Activated CD8-positive, alpha-beta memory T cell treated with anti-CD3 and anti-CD28 coated beads, Interleukin-2, amount 50 U/mL, for 4 hours (primary cell): ENCODE measurements at regions not wholly inside any gene's neighbourhood (a gene's known extent, or its start where the extent isn't known, plus 50 kb on each side); places are given as distances from the start of the nearest gene placed in this dataset.

Experiments
- DNase-seq: peaks from one replicate; pipeline ENCODE4 v3.0.0-alpha.2; 2020

DNA sequence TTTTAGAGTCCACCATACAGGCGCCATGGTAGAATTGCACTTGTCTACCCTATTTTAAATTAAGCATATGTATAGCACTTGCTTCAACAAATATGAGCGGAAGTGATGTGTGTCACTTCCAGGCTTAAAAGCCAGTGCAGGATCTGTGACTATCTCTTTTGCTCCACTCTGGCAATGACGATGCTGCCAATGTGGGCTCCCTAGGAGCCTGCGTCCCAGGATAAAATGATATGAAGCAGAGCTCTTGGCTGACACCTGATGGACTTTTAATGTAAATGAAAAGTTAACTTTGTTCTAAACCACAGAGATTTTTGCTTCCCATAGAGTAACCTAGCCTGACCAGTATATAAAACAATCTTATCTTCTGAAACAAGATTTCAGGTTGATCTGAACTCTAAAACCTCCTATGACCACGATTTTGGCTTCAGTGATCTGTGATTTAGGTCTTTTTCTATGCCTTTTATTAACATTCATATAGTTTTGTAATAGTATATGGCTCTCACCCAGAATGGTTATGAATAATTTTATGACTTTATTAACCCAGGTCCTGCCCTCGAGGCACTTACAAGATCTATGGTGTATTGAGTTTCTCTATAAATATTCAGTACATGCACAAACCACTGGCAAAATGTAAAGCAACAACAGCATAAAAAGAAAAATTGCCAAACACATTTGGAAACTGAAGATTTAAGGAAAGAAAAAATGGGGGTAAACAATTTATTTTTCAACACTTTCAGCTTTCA, 422.5 kb upstream of the PIK3C3 start:
- no peak for DNase-seq

GRCh38 chr18:41530970-41531369, 424.1 kb upstream of the PIK3C3 start:
- no peak for DNase-seq

DNA sequence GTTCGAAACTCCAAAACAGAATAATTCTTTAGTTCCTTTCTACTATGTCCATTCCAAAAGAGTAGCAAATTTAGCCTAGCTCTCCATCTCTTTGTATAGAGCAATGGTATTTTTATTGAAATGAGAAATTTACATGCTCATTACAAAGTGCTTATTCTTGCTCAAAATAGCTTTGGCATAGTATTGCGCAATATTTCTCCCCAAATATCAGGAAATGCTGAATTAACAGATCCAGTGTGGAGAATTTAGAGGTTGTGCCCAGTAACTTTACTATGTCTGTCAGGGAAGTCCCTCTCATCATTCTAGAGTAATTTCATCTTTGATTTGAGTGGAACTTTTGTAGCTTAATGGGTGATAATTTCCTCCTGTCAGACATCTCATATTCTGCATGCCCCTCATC, 425.9 kb upstream of the PIK3C3 start:
- DNase-seq: no peak

- DNase-seq: no peak
Measured at GRCh38 chr18:41526054-41526453, 429.0 kb upstream of the PIK3C3 start.

DNA sequence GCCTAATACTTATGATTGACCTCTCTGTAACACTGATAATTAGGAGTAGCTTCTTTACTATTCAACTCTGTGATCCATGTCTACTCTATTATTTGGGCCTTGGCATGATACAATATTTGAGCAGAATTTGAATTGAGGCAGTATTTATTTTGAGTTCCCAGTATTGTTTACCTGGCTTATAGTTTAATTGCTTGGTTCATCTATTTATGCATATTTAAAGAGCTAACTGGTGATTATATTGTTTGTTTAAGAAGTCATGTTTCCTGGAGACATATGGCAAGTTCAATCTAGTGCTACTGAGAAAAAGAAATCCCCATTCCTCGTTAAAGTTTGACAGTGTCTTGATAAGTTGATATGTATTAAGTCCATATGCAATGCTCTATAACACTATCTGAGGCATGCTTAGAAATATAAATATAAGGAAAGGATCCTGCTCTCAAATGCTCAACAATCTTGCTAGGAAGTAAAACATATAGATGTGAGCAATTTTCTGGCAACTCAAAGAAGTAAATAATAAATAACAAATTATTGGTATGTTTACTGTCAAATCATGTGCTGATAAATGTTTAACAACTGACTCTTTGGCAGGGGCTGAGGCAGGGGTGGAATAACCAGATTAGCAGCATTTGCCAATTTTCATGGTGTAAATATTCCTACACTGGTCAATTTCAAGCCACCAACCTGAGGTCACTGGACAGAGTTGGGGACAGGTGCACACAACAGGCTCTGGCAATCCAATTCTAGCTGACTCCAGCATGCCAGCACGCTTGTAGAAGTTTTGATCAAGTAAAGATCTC, 430.2 kb upstream of the PIK3C3 start:
- DNase-seq: no peak

DNA sequence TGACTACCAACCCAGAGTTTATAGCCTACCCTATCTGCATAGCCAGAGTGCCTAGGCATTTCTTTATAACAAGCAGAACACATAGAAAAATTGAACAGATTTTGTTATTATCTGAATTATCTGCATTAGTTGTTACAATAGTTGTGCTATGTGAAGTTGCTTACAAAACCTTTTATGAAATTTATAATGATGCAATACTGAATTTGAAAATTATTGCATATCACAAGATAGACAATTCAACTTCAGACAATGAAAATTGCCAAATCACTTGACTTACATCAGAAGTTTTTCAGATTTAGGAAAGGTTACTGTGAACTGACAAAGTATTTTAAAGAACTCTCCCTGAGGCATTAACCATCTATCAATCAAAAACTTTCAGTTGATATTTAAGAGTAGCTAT, 437.9 kb upstream of the PIK3C3 start:
- no peak for DNase-seq

DNA sequence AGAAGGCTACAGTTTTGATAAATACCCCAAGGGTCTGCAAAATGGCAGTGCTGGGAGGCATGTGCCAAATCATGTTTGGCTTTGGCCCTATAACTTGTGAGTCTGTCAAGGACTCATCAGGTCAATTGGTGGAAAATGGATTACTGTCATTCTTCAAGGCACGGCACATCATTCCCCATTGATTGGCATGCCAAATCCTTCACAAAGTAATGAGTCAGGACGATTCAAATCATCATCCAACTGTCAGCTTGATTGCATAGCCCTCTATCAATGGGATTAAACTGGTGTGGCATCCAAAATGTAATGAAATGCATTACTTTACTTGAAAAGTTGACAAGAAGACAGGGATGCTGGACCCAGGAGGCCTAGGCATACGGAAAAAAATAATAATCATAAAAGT, 441.6 kb upstream of the PIK3C3 start:
- no peak for DNase-seq

DNA sequence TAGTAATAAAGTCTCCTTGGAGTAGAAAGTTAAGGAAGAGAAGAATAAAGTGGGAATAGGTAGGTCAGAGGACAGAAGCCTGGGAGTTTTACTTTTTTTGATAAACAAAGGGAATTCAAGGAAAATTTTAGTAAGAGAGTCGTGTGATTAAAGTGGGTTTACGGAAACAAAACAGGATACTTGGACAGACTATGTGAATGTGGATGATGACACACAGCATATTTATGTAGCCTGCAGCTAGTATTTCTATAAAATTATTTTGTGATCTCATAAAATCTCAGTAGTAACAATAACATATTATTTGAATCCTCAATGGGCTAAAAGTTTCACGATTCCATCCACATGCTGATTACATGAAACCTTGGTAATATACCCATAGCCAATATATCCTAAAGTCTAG, 450.7 kb upstream of the PIK3C3 start:
- DNase-seq: no peak

- no peak for DNase-seq
Measured at GRCh38 chr18:41501848-41502247, 453.2 kb upstream of the PIK3C3 start.

DNA sequence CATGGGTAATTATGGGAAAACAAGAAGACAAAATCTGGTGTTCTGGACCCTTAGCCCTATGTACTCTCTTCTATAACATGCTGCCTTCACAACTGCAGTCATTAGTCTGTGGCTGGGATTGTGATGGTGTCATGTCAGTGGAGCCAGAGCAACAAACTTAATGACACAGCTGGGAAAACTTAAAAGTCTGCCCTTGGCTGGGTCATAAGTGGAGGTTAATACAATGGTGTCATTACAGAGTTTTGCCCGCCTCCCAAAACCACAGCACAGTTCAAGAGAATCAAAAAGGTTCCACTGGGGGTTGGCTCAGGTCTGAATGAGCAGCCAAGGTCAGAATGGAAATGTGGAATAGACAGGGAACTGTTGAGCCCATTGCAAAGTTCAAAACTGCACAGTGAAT, 455.7 kb upstream of the PIK3C3 start:
- DNase-seq: no peak

- DNase-seq: no peak
Measured at GRCh38 chr18:41490861-41491260, 464.2 kb upstream of the PIK3C3 start.

- no peak for DNase-seq
Measured at GRCh38 chr18:41486575-41486974, 468.5 kb upstream of the PIK3C3 start.

DNA sequence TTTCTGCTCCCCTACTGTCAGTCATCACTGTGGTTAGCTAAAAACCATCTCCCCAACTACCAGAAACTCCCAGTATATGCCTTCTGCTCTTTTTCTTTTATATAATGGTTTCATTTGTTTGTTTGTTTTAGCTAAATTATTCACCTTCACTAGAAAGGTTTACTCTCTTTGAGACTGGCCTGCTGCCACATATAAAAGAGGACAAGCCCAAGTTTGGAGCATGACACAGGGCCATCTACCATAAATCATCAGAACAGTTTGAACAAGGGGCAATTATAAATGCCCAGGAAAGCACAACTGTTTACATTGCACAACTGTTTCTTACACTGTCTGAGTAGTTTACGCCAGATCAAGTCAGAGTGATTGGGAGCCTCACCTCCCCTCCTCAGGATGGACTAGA, 471.0 kb upstream of the PIK3C3 start:
- DNase-seq: no peak

GRCh38 chr18:41482501-41482900, 472.5 kb upstream of the PIK3C3 start:
- no peak for DNase-seq

- DNase-seq: no peak
Measured at GRCh38 chr18:41466436-41467160, 488.4 kb upstream of the PIK3C3 start.

- no peak for DNase-seq
Measured at GRCh38 chr18:41465386-41465785, 489.6 kb upstream of the PIK3C3 start.

- DNase-seq: no peak
Measured at GRCh38 chr18:41464278-41464677, 490.8 kb upstream of the PIK3C3 start.

GRCh38 chr18:41462946-41463345, 492.1 kb upstream of the PIK3C3 start:
- DNase-seq: no peak

GRCh38 chr18:41461114-41461513, 493.9 kb upstream of the PIK3C3 start:
- DNase-seq: no peak

- no peak for DNase-seq
Measured at GRCh38 chr18:41459656-41460055, 495.4 kb upstream of the PIK3C3 start.

DNA sequence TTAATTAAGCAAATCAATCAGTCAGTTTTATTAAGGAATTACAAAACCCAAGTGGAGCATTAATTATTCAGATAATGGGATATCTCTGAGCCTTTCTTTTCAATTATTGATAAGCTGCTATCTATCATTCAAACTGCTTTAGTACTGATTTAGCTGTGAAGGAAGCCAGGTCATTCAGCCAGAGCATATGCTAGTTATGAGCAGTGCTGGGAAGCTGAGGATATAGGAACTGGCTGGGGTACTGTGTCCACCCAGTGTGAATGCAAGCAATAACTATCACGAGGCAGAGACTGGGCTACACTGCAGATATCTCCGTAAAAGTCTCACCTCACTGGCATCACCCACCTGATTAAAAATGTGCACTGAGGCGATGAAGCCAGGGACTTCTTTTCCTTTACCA, 496.7 kb upstream of the PIK3C3 start:
- no peak for DNase-seq

- DNase-seq: no peak
Measured at GRCh38 chr18:41457765-41458326, 497.2 kb upstream of the PIK3C3 start.

- DNase-seq: no peak
Measured at GRCh38 chr18:41456831-41457230, 498.2 kb upstream of the PIK3C3 start.

GRCh38 chr18:41449612-41450011, 505.4 kb upstream of the PIK3C3 start:
- DNase-seq: no peak
